ENCODE measurements at regions not wholly inside any gene's neighbourhood (a gene's known extent, or its start where the extent isn't known, plus 50 kb on each side); places are given as distances from the start of the nearest gene placed in this dataset.

- H3K36me3 ChIP-seq (ENCODE audit: control insufficient read depth in 2 of 2, extremely low read depth in 1 of 2, insufficient read depth in 2 of 2, low read length in 2 of 2): no peaks in the 10 kb centered on the region
- no peaks in the 10 kb centered on the region for H3K4me1 ChIP-seq (ENCODE audit: control insufficient read depth, extremely low read depth, insufficient read depth, low read length)
- BruUV-seq (replicated peaks): no TSS peak
- POLR2A ChIA-PET: no interaction called here
- no peak overlapping the region for H3K27ac ChIP-seq (ENCODE audit: insufficient read depth, low read depth, low read length)
- peaks cover 5% of the 10 kb centered on the region for H3K9me3 ChIP-seq (replicated peaks; ENCODE audit: control insufficient read depth, insufficient read depth, low read length)
- intact Hi-C loops (cut with micrococcal nuclease) (no loop called here), dilution Hi-C loops (cut with MboI; ENCODE audit: extremely low pct_ligation_motif_present, low sequenced_read_pairs) (no loop called here)
- H3K4me3 ChIP-seq (replicated peaks in 1 of 3; ENCODE audit: insufficient read depth in 1 of 3, low read depth in 1 of 3, low read length in 3 of 3): no peak overlapping the region
- no peak overlapping the region for H3K4me2 ChIP-seq (ENCODE audit: insufficient read depth, low read length)
- TF ChIP-seq POLR2A (IDR thresholded peaks at IDR 0.05; ENCODE audit: low read depth, low read length): no peak
- no peak for TF ChIP-seq MAX (IDR thresholded peaks at IDR 0.05; ENCODE audit: insufficient read depth, insufficient read length)
- no peak for TF ChIP-seq GATA2 (IDR thresholded peaks at IDR 0.05; ENCODE audit: insufficient read depth, insufficient read length, low read depth, low read length)
- no peak for TF ChIP-seq CTCF (IDR thresholded peaks at IDR 0.05; ENCODE audit: extremely low read depth in 1 of 2, insufficient read depth in 1 of 2, low read depth in 1 of 2, low read length in 2 of 2)
- no peak for TF ChIP-seq EZH2 (IDR thresholded peaks at IDR 0.05; ENCODE audit: borderline replicate concordance, low read depth, low read length, severe bottlenecking)
- no peak for TF ChIP-seq MYC (IDR thresholded peaks at IDR 0.05; ENCODE audit: low read depth, low read length)
- no peak for TF ChIP-seq FOS (IDR thresholded peaks at IDR 0.05; ENCODE audit: borderline replicate concordance, insufficient read depth, low read length)
- no peak for TF ChIP-seq POLR2AphosphoS5 (IDR thresholded peaks at IDR 0.05; ENCODE audit: insufficient read depth, low read depth, low read length)
- TF ChIP-seq JUN (IDR thresholded peaks at IDR 0.05; ENCODE audit: borderline replicate concordance, insufficient read depth, insufficient read length, low read depth): no peak
- H3K9me1 ChIP-seq (replicated peaks; ENCODE audit: control insufficient read depth, extremely low read depth, insufficient read depth, low read length): no peaks in the 10 kb centered on the region
- H4K20me1 ChIP-seq (replicated peaks; ENCODE audit: control insufficient read depth, extremely low read depth, insufficient read depth, low read length): no peaks in the 10 kb centered on the region
- FAIRE-seq: no peak
- no peak overlapping the region for H2AFZ ChIP-seq (ENCODE audit: low read depth, low read length)
- no peak for DNase-seq (ENCODE audit: low read depth, low spot score)
- no peaks in the 10 kb centered on the region for H3K27me3 ChIP-seq (ENCODE audit: control insufficient read depth in 2 of 2, insufficient read depth in 2 of 2, low read length in 2 of 2)
- CTCF ChIA-PET: no interaction called here
- no peak overlapping the region for H3K9ac ChIP-seq (replicated peaks; ENCODE audit: extremely low read depth, insufficient read depth, low read length)
- no peaks in the 10 kb centered on the region for H3K79me2 ChIP-seq (ENCODE audit: control insufficient read depth, insufficient read depth, low read length)
Observed at GRCh38 chr14:98844456-98844855, 427.5 kb downstream of the BCL11B start.
